ENCODE measurements at regions not wholly inside any gene's neighbourhood (a gene's known extent, or its start where the extent isn't known, plus 50 kb on each side); places are given as distances from the start of the nearest gene placed in this dataset.

DNA sequence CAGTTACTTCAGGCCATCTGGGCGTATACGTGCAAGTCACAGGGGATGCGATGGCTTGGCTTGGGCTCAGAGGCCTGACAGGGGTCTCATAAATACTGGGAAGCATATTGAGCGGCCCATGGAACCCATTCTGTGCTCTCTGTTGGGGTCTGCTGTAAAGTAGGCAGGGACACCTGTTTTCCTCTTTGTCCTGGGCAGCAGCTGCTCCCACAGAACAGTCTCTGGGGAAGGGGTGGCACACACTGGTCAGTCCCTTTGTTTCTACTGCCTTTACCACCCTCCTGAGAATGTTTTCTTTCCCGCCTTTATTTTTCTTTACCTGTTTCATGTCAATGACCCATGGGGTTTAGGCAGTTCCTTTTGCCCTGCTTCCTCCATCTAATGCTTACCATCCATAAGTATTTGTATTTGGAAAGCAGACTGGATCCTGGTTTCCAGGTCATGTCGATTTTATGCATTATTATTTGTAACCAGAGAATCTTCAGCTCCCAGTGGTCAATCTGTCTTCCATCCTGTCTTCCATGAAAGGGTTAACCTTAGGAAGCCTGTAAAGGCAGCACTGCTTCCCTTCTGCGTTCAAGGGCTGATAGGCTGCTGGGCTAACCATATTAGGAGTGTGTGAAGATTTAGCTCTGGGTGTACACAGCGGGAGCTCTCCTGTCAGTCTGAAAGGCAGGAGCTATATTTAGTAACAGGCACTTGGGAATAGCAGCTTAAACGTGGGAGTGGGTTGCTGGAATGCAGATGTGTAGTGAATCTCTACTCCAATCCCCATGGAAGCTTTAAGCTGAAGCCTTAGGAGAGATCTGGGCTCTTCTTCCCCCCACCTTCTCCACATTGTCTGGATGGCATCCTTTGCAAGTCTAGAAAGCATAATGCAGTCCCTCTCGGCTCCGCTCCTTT lies 124.0 kb downstream of the DYRK2 start:
- H2AFZ ChIP-seq (ENCODE audit: low read length), result peak overlapping the region; percentile 42
- peak; percentile 62 for DNase-seq (ENCODE audit: low spot score)
- no peaks in the 10 kb centered on the region for H3K27me3 ChIP-seq (ENCODE audit: control insufficient read depth in 3 of 3, insufficient read depth in 3 of 3, low read depth in 1 of 3, low read length in 3 of 3)
- no peak overlapping the region for H3K9ac ChIP-seq (ENCODE audit: low read depth, low read length, poor library complexity)
- no peak overlapping the region for H3K4me3 ChIP-seq (ENCODE audit: low read length in 2 of 2)
- H3K4me2 ChIP-seq (ENCODE audit: insufficient read depth, low read length, poor library complexity, severe bottlenecking), result peak overlapping the region; percentile 45
- peak overlapping the region; percentile 58 for H2BK12ac ChIP-seq (ENCODE audit: low read length)
- no peak overlapping the region for H4K8ac ChIP-seq (ENCODE audit: low read depth, low read length)
- H3K14ac ChIP-seq (ENCODE audit: low read length), result no peak overlapping the region
- no peak overlapping the region for H2BK120ac ChIP-seq (ENCODE audit: low read depth, low read length)
- peak overlapping the region; percentile 71 for H3K27ac ChIP-seq (replicated peaks; ENCODE audit: low read length)
- H2AK5ac ChIP-seq (ENCODE audit: low read depth, low read length), result no peak overlapping the region
- H3K4ac ChIP-seq (ENCODE audit: low read length), result no peak overlapping the region
- H3K23ac ChIP-seq (ENCODE audit: low read depth, low read length, poor library complexity), result no peak overlapping the region
- H3K36me3 ChIP-seq (replicated peaks in 1 of 2; ENCODE audit: control insufficient read depth in 2 of 2, insufficient read depth in 2 of 2, low read length in 2 of 2), result no peaks in the 10 kb centered on the region
- no peaks in the 10 kb centered on the region for H3K79me1 ChIP-seq (ENCODE audit: low read depth, low read length)
- no peaks in the 10 kb centered on the region for H3K9me3 ChIP-seq (replicated peaks in 1 of 2; ENCODE audit: control insufficient read depth in 2 of 2, insufficient read depth in 1 of 2, low read depth in 1 of 2, low read length in 2 of 2)
- no CpG with 5 or more reads among the region's 11 CpGs for WGBS, 2 donors (ENCODE audit: extremely low coverage in 2 of 2, insufficient read length in 2 of 2, insufficient replicate concordance in 1 of 2)
- peaks cover 8 to 9% of the 10 kb centered on the region in 2 donors for H3K4me1 ChIP-seq (ENCODE audit: control insufficient read depth in 2 of 2, insufficient read depth in 1 of 2, low read depth in 1 of 2, low read length in 2 of 2)
- H2BK15ac ChIP-seq (ENCODE audit: low read length), result no peak overlapping the region
- no peak overlapping the region for H4K91ac ChIP-seq (ENCODE audit: low read depth, low read length, poor library complexity)
- H2BK5ac ChIP-seq (ENCODE audit: low read length), result no peak overlapping the region
- peak overlapping the region; percentile 76 for H3K18ac ChIP-seq (ENCODE audit: low read length)

DNA sequence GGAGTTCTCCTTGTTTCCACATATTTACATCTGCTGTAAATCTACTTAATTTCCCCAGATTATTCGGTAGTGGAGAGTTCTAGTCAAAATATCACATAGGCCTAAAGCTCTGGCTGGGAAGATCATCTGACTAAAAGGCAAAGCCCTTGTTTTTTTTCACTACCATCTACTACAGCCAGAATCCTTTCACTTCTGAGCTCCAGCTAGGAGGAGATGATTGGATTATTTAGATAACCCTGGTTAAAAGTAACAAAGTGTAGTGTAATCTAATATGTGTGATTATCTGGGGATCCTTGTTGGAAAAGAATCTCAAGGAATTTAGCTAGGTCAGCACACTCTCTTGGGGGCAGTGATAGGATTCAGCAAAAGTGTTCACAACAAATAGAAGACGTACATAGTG lies 125.4 kb downstream of the DYRK2 start:
- no peak overlapping the region for H3K9ac ChIP-seq (ENCODE audit: low read depth, low read length, poor library complexity)
- H3K9me3 ChIP-seq (replicated peaks in 1 of 2; ENCODE audit: control insufficient read depth in 2 of 2, insufficient read depth in 1 of 2, low read depth in 1 of 2, low read length in 2 of 2), result no peaks in the 10 kb centered on the region
- no peak overlapping the region for H3K23ac ChIP-seq (ENCODE audit: low read depth, low read length, poor library complexity)
- DNase-seq (ENCODE audit: low spot score), result no peak
- H3K14ac ChIP-seq (ENCODE audit: low read length), result no peak overlapping the region
- H2BK120ac ChIP-seq (ENCODE audit: low read depth, low read length), result no peak overlapping the region
- no CpG with 5 or more reads among the region's 2 CpGs for WGBS, 2 donors (ENCODE audit: extremely low coverage in 2 of 2, insufficient read length in 2 of 2, insufficient replicate concordance in 1 of 2)
- H3K27ac ChIP-seq (replicated peaks; ENCODE audit: low read length), result no peak overlapping the region
- H2AFZ ChIP-seq (ENCODE audit: low read length), result no peak overlapping the region
- no peak overlapping the region for H3K4me2 ChIP-seq (ENCODE audit: insufficient read depth, low read length, poor library complexity, severe bottlenecking)
- H2BK15ac ChIP-seq (ENCODE audit: low read length), result no peak overlapping the region
- no peak overlapping the region for H2BK12ac ChIP-seq (ENCODE audit: low read length)
- H3K79me1 ChIP-seq (ENCODE audit: low read depth, low read length), result no peaks in the 10 kb centered on the region
- H3K18ac ChIP-seq (ENCODE audit: low read length), result no peak overlapping the region
- no peak overlapping the region for H4K91ac ChIP-seq (ENCODE audit: low read depth, low read length, poor library complexity)
- H3K36me3 ChIP-seq (replicated peaks in 1 of 2; ENCODE audit: control insufficient read depth in 2 of 2, insufficient read depth in 2 of 2, low read length in 2 of 2), result no peaks in the 10 kb centered on the region
- H2AK5ac ChIP-seq (ENCODE audit: low read depth, low read length), result no peak overlapping the region
- H3K4me1 ChIP-seq (ENCODE audit: control insufficient read depth in 2 of 2, insufficient read depth in 1 of 2, low read depth in 1 of 2, low read length in 2 of 2), result peaks cover 8 to 9% of the 10 kb centered on the region in 2 donors
- H4K8ac ChIP-seq (ENCODE audit: low read depth, low read length), result no peak overlapping the region
- H3K4me3 ChIP-seq (ENCODE audit: low read length in 2 of 2), result no peak overlapping the region
- H3K4ac ChIP-seq (ENCODE audit: low read length), result no peak overlapping the region
- H2BK5ac ChIP-seq (ENCODE audit: low read length), result no peak overlapping the region
- no peaks in the 10 kb centered on the region for H3K27me3 ChIP-seq (ENCODE audit: control insufficient read depth in 3 of 3, insufficient read depth in 3 of 3, low read depth in 1 of 3, low read length in 3 of 3)

DNA sequence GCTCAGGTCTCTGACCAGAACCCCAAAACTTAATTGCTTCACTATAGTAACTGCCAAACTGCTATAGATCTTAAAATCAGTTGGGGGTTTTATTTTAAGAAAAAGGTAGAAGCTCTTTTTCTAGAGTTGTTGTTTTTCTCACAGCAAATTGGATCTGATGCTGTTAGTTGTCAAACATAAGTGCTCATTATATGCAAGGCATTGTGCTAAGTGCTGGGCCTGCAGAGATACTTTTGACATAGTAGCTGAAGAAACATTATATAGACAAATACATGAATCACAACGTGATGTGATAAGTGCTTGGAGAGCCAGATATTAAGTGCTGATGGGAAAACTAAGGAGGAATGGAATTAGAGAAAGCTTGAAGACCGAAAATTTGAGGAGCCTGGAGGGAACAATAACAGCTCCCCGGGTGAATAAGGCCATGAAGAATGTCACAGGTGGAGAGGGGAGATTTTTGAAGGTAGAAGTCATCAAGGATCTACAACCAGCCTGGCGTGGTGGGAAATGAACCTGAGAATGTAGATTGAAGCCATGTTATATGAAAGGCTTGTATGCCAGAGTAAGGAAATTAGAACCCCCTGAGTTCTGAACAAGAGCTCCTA lies 126.5 kb downstream of the DYRK2 start:
- Histone ChIP-seq H3K27ac (replicated peaks; ENCODE audit: low read length) (no peak overlapping the region), H2AFZ (ENCODE audit: low read length) (no peak overlapping the region)

DNA sequence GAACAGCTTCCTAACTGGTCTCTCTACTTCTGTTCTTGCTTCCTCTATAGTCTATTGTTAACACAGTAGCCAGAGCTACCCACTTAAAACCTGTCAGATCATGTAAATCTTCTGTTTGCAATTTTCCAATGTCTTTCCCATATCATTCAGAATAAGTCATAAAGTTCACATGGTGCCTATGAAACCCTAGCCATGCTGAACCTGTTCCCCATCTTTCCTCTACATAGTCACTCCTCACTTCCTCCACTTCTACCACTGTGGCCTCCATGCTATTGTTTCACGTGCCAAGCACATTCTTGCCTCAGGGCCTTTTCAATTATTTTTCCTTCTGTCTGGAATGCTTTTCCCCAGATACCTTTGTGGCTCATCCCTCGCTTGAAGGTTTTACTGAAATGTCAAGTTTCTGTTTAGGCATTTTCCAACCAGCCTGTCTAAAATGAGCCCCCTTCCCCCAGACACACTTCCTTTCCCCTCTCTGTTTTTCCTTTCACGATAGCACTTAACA lies 132.1 kb downstream of the DYRK2 start:
- H4K91ac ChIP-seq (ENCODE audit: low read depth, low read length, poor library complexity), result no peak overlapping the region
- no peak overlapping the region for H4K8ac ChIP-seq (ENCODE audit: low read depth, low read length)
- no peak overlapping the region for H2AK5ac ChIP-seq (ENCODE audit: low read depth, low read length)
- H3K23ac ChIP-seq (ENCODE audit: low read depth, low read length, poor library complexity), result no peak overlapping the region
- H2BK15ac ChIP-seq (ENCODE audit: low read length), result no peak overlapping the region
- DNase-seq (ENCODE audit: low spot score), result no peak
- no peak overlapping the region for H3K18ac ChIP-seq (ENCODE audit: low read length)
- H2BK5ac ChIP-seq (ENCODE audit: low read length), result no peak overlapping the region
- WGBS, 2 donors (ENCODE audit: extremely low coverage in 2 of 2, insufficient read length in 2 of 2, insufficient replicate concordance in 1 of 2), result no CpG with 5 or more reads among the region's 3 CpGs
- H3K36me3 ChIP-seq (replicated peaks in 1 of 2; ENCODE audit: control insufficient read depth in 2 of 2, insufficient read depth in 2 of 2, low read length in 2 of 2), result no peaks in the 10 kb centered on the region
- no peak overlapping the region for H2AFZ ChIP-seq (ENCODE audit: low read length)
- H3K4ac ChIP-seq (ENCODE audit: low read length), result no peak overlapping the region
- H3K14ac ChIP-seq (ENCODE audit: low read length), result no peak overlapping the region
- H3K9ac ChIP-seq (ENCODE audit: low read depth, low read length, poor library complexity), result no peak overlapping the region
- no peak overlapping the region for H3K4me2 ChIP-seq (ENCODE audit: insufficient read depth, low read length, poor library complexity, severe bottlenecking)
- no peaks in the 10 kb centered on the region for H3K4me1 ChIP-seq (ENCODE audit: control insufficient read depth in 2 of 2, insufficient read depth in 1 of 2, low read depth in 1 of 2, low read length in 2 of 2)
- H3K4me3 ChIP-seq (ENCODE audit: low read length in 2 of 2), result no peak overlapping the region
- no peak overlapping the region for H3K27ac ChIP-seq (replicated peaks; ENCODE audit: low read length)
- no peak overlapping the region for H2BK120ac ChIP-seq (ENCODE audit: low read depth, low read length)
- H3K79me1 ChIP-seq (ENCODE audit: low read depth, low read length), result no peaks in the 10 kb centered on the region
- H3K9me3 ChIP-seq (replicated peaks in 1 of 2; ENCODE audit: control insufficient read depth in 2 of 2, insufficient read depth in 1 of 2, low read depth in 1 of 2, low read length in 2 of 2), result no peaks in the 10 kb centered on the region
- H2BK12ac ChIP-seq (ENCODE audit: low read length), result no peak overlapping the region
- no peaks in the 10 kb centered on the region for H3K27me3 ChIP-seq (ENCODE audit: control insufficient read depth in 3 of 3, insufficient read depth in 3 of 3, low read depth in 1 of 3, low read length in 3 of 3)

More for the DNA sequence above, 126.5 kb downstream of the DYRK2 start:
- H3K18ac ChIP-seq (ENCODE audit: low read length), result no peak overlapping the region
- H2AK5ac ChIP-seq (ENCODE audit: low read depth, low read length), result no peak overlapping the region
- H3K27me3 ChIP-seq (ENCODE audit: control insufficient read depth in 3 of 3, insufficient read depth in 3 of 3, low read depth in 1 of 3, low read length in 3 of 3), result no peaks in the 10 kb centered on the region
- no peaks in the 10 kb centered on the region for H3K9me3 ChIP-seq (replicated peaks in 1 of 2; ENCODE audit: control insufficient read depth in 2 of 2, insufficient read depth in 1 of 2, low read depth in 1 of 2, low read length in 2 of 2)
- H3K4me1 ChIP-seq (ENCODE audit: control insufficient read depth in 2 of 2, insufficient read depth in 1 of 2, low read depth in 1 of 2, low read length in 2 of 2), result peaks cover 8 to 9% of the 10 kb centered on the region in 2 donors
- H4K8ac ChIP-seq (ENCODE audit: low read depth, low read length), result no peak overlapping the region
- H3K4ac ChIP-seq (ENCODE audit: low read length), result no peak overlapping the region
- no peak overlapping the region for H2BK120ac ChIP-seq (ENCODE audit: low read depth, low read length)
- H3K79me1 ChIP-seq (ENCODE audit: low read depth, low read length), result no peaks in the 10 kb centered on the region
- H2BK5ac ChIP-seq (ENCODE audit: low read length), result no peak overlapping the region
- no peak overlapping the region for H2BK12ac ChIP-seq (ENCODE audit: low read length)
- no peak overlapping the region for H3K23ac ChIP-seq (ENCODE audit: low read depth, low read length, poor library complexity)
- WGBS, 2 donors (ENCODE audit: extremely low coverage in 2 of 2, insufficient read length in 2 of 2, insufficient replicate concordance in 1 of 2), result no CpG with 5 or more reads among the region's 4 CpGs
- H3K4me3 ChIP-seq (ENCODE audit: low read length in 2 of 2), result no peak overlapping the region
- H4K91ac ChIP-seq (ENCODE audit: low read depth, low read length, poor library complexity), result no peak overlapping the region
- no peak overlapping the region for H2BK15ac ChIP-seq (ENCODE audit: low read length)
- H3K36me3 ChIP-seq (replicated peaks in 1 of 2; ENCODE audit: control insufficient read depth in 2 of 2, insufficient read depth in 2 of 2, low read length in 2 of 2), result no peaks in the 10 kb centered on the region
- H3K14ac ChIP-seq (ENCODE audit: low read length), result no peak overlapping the region
- no peak overlapping the region for H3K9ac ChIP-seq (ENCODE audit: low read depth, low read length, poor library complexity)
- H3K4me2 ChIP-seq (ENCODE audit: insufficient read depth, low read length, poor library complexity, severe bottlenecking), result no peak overlapping the region
- DNase-seq (ENCODE audit: low spot score), result no peak
